BE2C (cell line): ENCODE measurements at regions not wholly inside any gene's neighbourhood (a gene's known extent, or its start where the extent isn't known, plus 50 kb on each side); places are given as distances from the start of the nearest gene placed in this dataset.

Source experiments
- DNase-seq: peaks from one replicate; pipeline ENCODE4 v3.0.0-alpha.2; 2020
- H3K27me3 ChIP-seq: fragments of 250-450 bp; sonication (Bioruptor Pico); 2 replicates; pipeline ENCODE4 v1.5.1; 2020; ENCODE audit warnings: mild to moderate bottlenecking
- H3K36me3 ChIP-seq: fragments of 250-450 bp; sonication (Bioruptor Pico); 2 replicates; pipeline ENCODE4 v1.5.1; 2020; ENCODE audit warnings: mild to moderate bottlenecking
- H3K4me1 ChIP-seq: fragments of 250-450 bp; sonication (Bioruptor Pico); 2 replicates; pipeline ENCODE4 v1.5.1; 2020
- H3K4me3 ChIP-seq: 2 replicates; pipeline ENCODE4 v1.5.1; 2011; ENCODE audit warnings: low read depth, low read length
- H3K9me3 ChIP-seq: fragments of 250-450 bp; sonication (Bioruptor Pico); 2 replicates; pipeline ENCODE4 v1.5.1; 2020
- CTCF ChIP-seq: IDR thresholded peaks from 2 replicates; pipeline ENCODE4 v1.5.1; 2012; ENCODE audit warnings: mild to moderate bottlenecking, low read depth, low read length

- H3K4me1 ChIP-seq = no peaks in the 10 kb centered on the region
- H3K27me3 ChIP-seq = no peaks in the 10 kb centered on the region
- H3K9me3 ChIP-seq = no peaks in the 10 kb centered on the region
- no peak for TF ChIP-seq CTCF
- H3K36me3 ChIP-seq = no peaks in the 10 kb centered on the region
- no peak for DNase-seq
- no peak overlapping the region for H3K4me3 ChIP-seq
Measured at GRCh38 chr11:116595305-116595880, 177.4 kb downstream of the BUD13 start.

DNA sequence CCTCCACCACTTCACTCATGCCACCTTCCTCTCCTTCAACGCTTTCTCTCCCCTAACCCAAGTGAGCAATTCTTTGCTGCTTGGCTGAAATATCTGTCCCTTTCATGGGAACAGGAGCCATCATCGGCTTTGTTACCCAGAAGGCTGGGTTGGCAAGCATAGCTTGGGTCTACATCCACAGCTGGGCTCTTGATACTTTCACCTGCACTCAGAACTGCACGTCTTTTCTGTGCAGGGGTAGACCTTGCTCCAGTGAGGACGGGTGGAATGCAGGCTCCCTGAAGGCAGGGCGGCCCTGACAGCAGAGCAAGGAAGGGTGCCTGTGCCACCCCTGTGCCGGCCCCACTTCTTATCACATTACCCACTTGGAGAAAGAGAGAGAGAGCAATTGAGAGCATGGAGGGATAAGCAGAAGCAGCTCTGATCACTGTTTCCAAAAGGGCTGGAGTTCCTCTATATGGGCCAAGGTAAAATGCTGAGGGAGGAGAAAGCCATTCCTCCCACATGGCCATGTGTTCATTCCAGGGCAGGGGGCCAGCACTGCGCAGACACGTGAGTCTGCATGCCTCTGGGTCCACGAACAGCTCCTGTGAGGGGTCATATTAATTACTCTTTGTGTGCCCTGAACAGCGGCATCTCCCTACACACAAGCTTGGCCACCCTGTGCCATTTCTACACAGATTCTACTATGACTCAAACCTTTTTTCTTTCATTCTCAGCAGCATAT is 181.8 kb downstream of the BUD13 start:
- Histone ChIP-seq H3K27me3 (no peaks in the 10 kb centered on the region), H3K4me1 (no peaks in the 10 kb centered on the region; the same call in 1 of the 2 replicates), H3K36me3 (no peaks in the 10 kb centered on the region), H3K9me3 (no peaks in the 10 kb centered on the region), H3K4me3 (no peak overlapping the region)
- no peak for TF ChIP-seq CTCF
- DNase-seq = no peak

DNA sequence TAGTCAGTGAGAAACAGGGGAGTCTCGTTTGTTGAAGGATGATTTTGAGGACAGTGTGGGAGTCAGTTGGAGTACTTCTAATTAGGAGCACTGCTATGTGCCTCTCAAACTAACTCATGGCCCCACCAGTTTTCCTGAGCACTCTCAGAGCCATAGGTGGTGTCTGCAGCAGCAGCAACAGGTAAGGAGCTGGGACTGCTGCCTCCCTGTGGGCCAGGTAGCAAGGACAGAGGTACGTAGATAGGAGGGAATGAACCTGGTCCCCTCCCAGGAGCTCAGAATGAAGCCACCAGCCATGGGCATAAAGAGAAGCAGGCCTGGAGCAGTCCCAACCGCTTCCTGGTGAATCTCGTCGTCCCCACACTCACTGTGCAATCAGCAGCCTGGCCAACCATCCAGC is 183.4 kb downstream of the BUD13 start:
- H3K27me3 ChIP-seq = no peaks in the 10 kb centered on the region

DNA sequence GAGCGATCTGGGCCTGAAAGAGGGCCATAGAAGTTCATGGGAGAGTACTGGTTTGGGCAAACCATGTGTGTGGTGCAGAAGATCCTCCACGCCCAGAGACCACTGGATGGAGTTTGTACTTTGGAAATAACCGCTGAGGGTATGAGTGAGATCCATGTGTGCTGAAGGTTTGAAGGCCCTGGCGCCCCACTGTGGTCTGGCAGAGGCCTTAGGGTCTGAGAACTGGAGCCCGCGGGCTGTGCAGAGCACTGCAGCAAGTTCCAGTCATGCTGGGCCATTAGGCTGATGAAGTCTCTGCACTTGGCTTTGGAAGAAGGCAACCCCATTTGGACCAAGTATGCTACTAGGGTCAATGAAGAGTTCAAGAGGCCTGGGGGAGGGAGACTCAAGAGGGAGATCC is 186.4 kb downstream of the BUD13 start:
- TF ChIP-seq CTCF = no peak
- Histone ChIP-seq H3K4me3 (no peak overlapping the region), H3K4me1 (no peaks in the 10 kb centered on the region; the same call in 1 of the 2 replicates), H3K36me3 (no peaks in the 10 kb centered on the region), H3K9me3 (no peaks in the 10 kb centered on the region), H3K27me3 (no peaks in the 10 kb centered on the region)
- no peak for DNase-seq

More for the DNA sequence above, 183.4 kb downstream of the BUD13 start:
- no peak for TF ChIP-seq CTCF
- DNase-seq = no peak
- no peak overlapping the region for H3K4me3 ChIP-seq
- H3K9me3 ChIP-seq = no peaks in the 10 kb centered on the region
- no peaks in the 10 kb centered on the region for H3K36me3 ChIP-seq
- H3K4me1 ChIP-seq = no peaks in the 10 kb centered on the region; the same call in 1 of the 2 replicates

GRCh38 chr11:116582571-116582970 is 190.2 kb downstream of the BUD13 start:
- Histone ChIP-seq H3K36me3 (no peaks in the 10 kb centered on the region), H3K4me3 (no peak overlapping the region), H3K9me3 (no peaks in the 10 kb centered on the region), H3K4me1 (peaks cover 9% of the 10 kb centered on the region), H3K27me3 (no peaks in the 10 kb centered on the region)
- no peak for DNase-seq
- no peak for TF ChIP-seq CTCF

- H3K9me3 ChIP-seq = no peaks in the 10 kb centered on the region
- no peak for DNase-seq
- H3K27me3 ChIP-seq = no peaks in the 10 kb centered on the region
- H3K4me1 ChIP-seq = peaks cover 9% of the 10 kb centered on the region
- H3K36me3 ChIP-seq = no peaks in the 10 kb centered on the region
- no peak overlapping the region for H3K4me3 ChIP-seq
- no peak for TF ChIP-seq CTCF
Measured at GRCh38 chr11:116581349-116581748, 191.4 kb downstream of the BUD13 start.
